Esophagus muscularis mucosa (tissue), 3 donors: ENCODE measurements at regions not wholly inside any gene's neighbourhood (a gene's known extent, or its start where the extent isn't known, plus 50 kb on each side); places are given as distances from the start of the nearest gene placed in this dataset.

Experiments used
- CTCF ChIP-seq, 3 experiments: fragments of 200-600 bp in 2 of 3; fragments of 450-650 bp in 1 of 3; sonication (generic) in 2 of 3; IDR thresholded peaks; one replicate each; pipeline ENCODE4 v1.5.1; 2017 to 2019; ENCODE audit warnings: antibody characterized with exemption in 3 of 3, mild to moderate bottlenecking in 2 of 3, moderate library complexity in 1 of 3
- POLR2A ChIP-seq: fragments of 450-650 bp; IDR thresholded peaks from one replicate; pipeline ENCODE4 v1.6.1; 2017; ENCODE audit warnings: antibody characterized with exemption, moderate library complexity, mild to moderate bottlenecking, low read depth

- TF ChIP-seq POLR2A (no peak), CTCF (IDR thresholded peaks at IDR 0.05) (no peak)
Observed at GRCh38 chr21:23861911-23862504, 1745.3 kb downstream of the MRPL39 start.
